Heart right ventricle (tissue), 16 donors: ENCODE measurements at regions not wholly inside any gene's neighbourhood (a gene's known extent, or its start where the extent isn't known, plus 50 kb on each side); places are given as distances from the start of the nearest gene placed in this dataset.

Experiments
- ATAC-seq, 8 donors: fragments of 200-7000 bp; cut with Tn5 transposase; one replicate each; pipeline ENCODE4 v1.9.1; 2020; ENCODE audit warnings: mild to moderate bottlenecking in 8 of 8, moderate library complexity in 8 of 8, moderate number of reproducible peaks in 1 of 8
- DNase-seq, 2 donors: peaks; one replicate each; pipeline ENCODE4 v3.0.0-alpha.2; 2020
- H3K27ac ChIP-seq, 10 donors: fragments of 200-600 bp; sonication (generic) in 2 of 10; one replicate each; pipeline versions ENCODE4 v1.5.0 to v1.8.0; 2020 to 2022; ENCODE audit warnings: mild to moderate bottlenecking in 3 of 10
- H3K27me3 ChIP-seq, 7 donors: fragments of 200-600 bp; one replicate each; pipeline ENCODE4 v1.8.0; 2021 to 2022; ENCODE audit warnings: mild to moderate bottlenecking in 2 of 7
- H3K36me3 ChIP-seq, 9 donors: fragments of 200-600 bp; sonication (generic) in 1 of 9; one replicate each; pipeline versions ENCODE4 v1.5.0 to v1.8.0; 2020 to 2022; ENCODE audit warnings: mild to moderate bottlenecking in 2 of 9
- H3K4me1 ChIP-seq, 9 donors: fragments of 200-600 bp; sonication (generic) in 1 of 9; one replicate each; pipeline versions ENCODE4 v1.5.0 to v1.8.0; 2020 to 2022; ENCODE audit warnings: mild to moderate bottlenecking in 4 of 9
- H3K4me3 ChIP-seq, 10 donors: fragments of 200-600 bp; sonication (generic) in 2 of 10; one replicate each; pipeline versions ENCODE4 v1.5.0 to v1.8.0; 2020 to 2022; ENCODE audit warnings: mild to moderate bottlenecking in 7 of 10, moderate library complexity in 2 of 10
- H3K9me3 ChIP-seq, 11 donors: fragments of 200-600 bp in 10 of 11; sonication (generic) in 2 of 11; one replicate each; pipeline versions ENCODE4 v1.5.0 to v1.8.0; 2013 to 2022; ENCODE audit warnings: mild to moderate bottlenecking in 2 of 11, control low read depth in 1 of 11, moderate library complexity in 1 of 11
- WGBS, 2 donors: extraction: QIAGEN DNeasy Blood & Tissue Kit; methylation state at CpG; one replicate each; pipeline ENCODE4 v1.1.7; 2013; ENCODE audit warnings: inconsistent platforms in 1 of 2; 5-methylcytosine and 5-hydroxymethylcytosine counted together
- intact Hi-C, 10 donors: fragments of 100-400 bp; cut with DNase I; formaldehyde crosslinking; loops; one replicate each; pipeline versions ENCODE4 v1.11.1 to v1.14.2; 2022
- TF ChIP-seq, protein P1 (sequence below), 9 donors: fragments of 200-600 bp; sonication (generic) in 2 of 9; IDR thresholded peaks; one replicate each; pipeline versions ENCODE4 v1.5.0 to v1.8.0; 2021 to 2022; ENCODE audit warnings: antibody characterized with exemption in 9 of 9, mild to moderate bottlenecking in 5 of 9, moderate library complexity in 1 of 9
- donor health status: Arrhythmogenic right ventricular cardiomyopathy.
- donor health status: ischemic (EF 13 %, LVEDD 7.1; RV severe dilation, severe dysfunction).
- donor health status: healthy with polysubstance abuse.
- donor health status: DM: no; HTN: yes; CAD: no.
- donor health status: DM: no; HTN: no; CAD: no.
- donor health status: ischemic (EF 25% LVEDD 6.9; RV normal size, moderate dysfunction).
- donor health status: ischemic (EF 25% LVEDD 5.7; RV mildly dilated, moderate dysfunction).
- donor health status: healthy.
- donor health status: DM: yes; HTN: yes; CAD: no.
- donor health status: Ischemic cardiomyopathy.
- donor health status: ischemic (EF 35%, LVEDD 5.7; RV mildly dilated, moderate dysfunction).
- donor health status: nonischemic (EF 11% LVEDD 7.7; RV severe dilation, severe dysfunction).
- donor health status: DM: yes; HTN: yes; CAD: no.
- donor health status: PGD.
- donor health status: ischemic (EF 29% LVEDD 5.4; RV normal size, mild dysfunction).
- donor health status: nonischemic (EF 23%, LVEDD 6.1; RV moderate dilation, normal function).

DNA sequence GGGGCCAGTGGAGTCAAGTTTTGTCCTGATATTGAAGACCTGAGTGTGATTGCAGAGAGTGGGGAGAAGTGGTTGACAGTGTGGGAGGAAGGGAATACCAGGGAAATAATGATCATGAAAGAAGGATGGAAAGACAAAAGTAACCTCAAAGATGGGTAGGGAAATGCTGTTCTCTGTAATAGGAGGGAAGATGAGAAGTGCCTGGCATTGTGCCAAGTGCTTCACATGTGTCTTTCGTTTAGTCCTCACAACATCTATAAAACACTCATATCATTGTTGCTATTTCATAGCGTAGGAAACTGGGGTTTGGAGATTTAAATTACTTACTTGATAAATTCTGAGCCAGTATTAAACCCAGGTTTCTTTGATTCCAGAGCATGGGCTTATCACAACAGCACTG is 472.3 kb downstream of the LRRC70 start:
- TF ChIP-seq, protein P1, sequence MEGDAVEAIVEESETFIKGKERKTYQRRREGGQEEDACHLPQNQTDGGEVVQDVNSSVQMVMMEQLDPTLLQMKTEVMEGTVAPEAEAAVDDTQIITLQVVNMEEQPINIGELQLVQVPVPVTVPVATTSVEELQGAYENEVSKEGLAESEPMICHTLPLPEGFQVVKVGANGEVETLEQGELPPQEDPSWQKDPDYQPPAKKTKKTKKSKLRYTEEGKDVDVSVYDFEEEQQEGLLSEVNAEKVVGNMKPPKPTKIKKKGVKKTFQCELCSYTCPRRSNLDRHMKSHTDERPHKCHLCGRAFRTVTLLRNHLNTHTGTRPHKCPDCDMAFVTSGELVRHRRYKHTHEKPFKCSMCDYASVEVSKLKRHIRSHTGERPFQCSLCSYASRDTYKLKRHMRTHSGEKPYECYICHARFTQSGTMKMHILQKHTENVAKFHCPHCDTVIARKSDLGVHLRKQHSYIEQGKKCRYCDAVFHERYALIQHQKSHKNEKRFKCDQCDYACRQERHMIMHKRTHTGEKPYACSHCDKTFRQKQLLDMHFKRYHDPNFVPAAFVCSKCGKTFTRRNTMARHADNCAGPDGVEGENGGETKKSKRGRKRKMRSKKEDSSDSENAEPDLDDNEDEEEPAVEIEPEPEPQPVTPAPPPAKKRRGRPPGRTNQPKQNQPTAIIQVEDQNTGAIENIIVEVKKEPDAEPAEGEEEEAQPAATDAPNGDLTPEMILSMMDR (IDR thresholded peaks at IDR 0.05) = no peak
- H3K9me3 ChIP-seq = no peaks in the 10 kb centered on the region
- H3K4me3 ChIP-seq = no peak overlapping the region
- no peaks in the 10 kb centered on the region for H3K36me3 ChIP-seq
- no peaks in the 10 kb centered on the region for H3K4me1 ChIP-seq
- 62 to 74% methylated on average over 2 of the region's 2 CpGs for whole genome bisulfite sequencing, 2 donors
- H3K27ac ChIP-seq = no peak overlapping the region
- intact Hi-C loops = no loop called here
- ATAC-seq (no peak), DNase-seq (no peak)
- no peaks in the 10 kb centered on the region for H3K27me3 ChIP-seq

DNA sequence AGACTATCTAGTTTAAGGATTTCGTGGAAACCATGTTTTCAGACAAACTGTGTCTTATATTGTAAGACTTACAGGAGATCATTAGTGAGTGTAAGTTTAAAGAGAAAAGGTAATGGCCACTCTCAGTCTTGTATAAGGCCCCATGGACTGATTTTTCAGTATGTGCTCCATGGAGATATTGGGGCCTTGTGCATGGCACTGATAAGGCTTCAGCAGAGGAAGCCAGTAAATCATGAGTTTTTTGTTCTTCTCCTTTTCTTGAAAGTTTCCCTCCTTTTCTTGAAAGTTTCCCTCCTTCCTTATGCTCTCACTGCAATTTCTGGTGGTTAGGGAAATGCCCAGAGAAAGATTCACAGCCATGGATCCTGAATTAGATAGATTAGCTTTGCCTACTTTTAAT is 471.3 kb downstream of the LRRC70 start:
- TF ChIP-seq, protein P1 (IDR thresholded peaks at IDR 0.05) = no peak
- intact Hi-C loops = no loop called here
- no peaks in the 10 kb centered on the region for H3K9me3 ChIP-seq
- WGBS, 2 donors = 86 to 89% methylated on average over 1 of the region's 1 CpG
- no peak for DNase-seq
- H3K36me3 ChIP-seq = no peaks in the 10 kb centered on the region
- no peaks in the 10 kb centered on the region for H3K27me3 ChIP-seq
- no peak overlapping the region for H3K4me3 ChIP-seq
- H3K27ac ChIP-seq = no peak overlapping the region
- no peak for ATAC-seq
- H3K4me1 ChIP-seq = no peaks in the 10 kb centered on the region

DNA sequence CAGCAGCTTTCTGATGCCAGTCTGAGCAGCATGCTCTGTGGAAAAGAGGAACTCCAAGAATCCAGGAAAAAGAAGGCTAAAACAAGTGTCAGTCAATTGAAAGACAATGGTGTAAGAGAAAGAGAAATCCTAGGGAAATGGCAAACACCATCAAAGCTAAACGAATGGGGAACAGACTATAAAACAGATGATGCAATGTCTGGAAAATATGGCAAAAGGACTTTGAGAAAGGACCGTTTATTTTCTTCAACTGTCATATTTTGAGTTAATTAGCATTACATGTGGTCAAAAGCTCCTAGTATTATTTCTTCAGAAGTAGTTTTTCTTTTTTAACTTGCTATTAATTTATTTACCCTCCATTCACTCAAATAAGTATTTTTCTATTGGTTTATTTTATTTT is 465.2 kb downstream of the LRRC70 start:
- Histone ChIP-seq H3K27ac (no peak overlapping the region), H3K4me1 (no peaks in the 10 kb centered on the region), H3K4me3 (no peak overlapping the region), H3K27me3 (no peaks in the 10 kb centered on the region), H3K9me3 (no peaks in the 10 kb centered on the region), H3K36me3 (no peaks in the 10 kb centered on the region)
- intact Hi-C loops = no loop called here
- TF ChIP-seq, protein P1 (IDR thresholded peaks at IDR 0.05) = no peak
- ATAC-seq (no peak), DNase-seq (no peak)
- 46 to 61% methylated on average over 2 of the region's 2 CpGs for WGBS, 2 donors

DNA sequence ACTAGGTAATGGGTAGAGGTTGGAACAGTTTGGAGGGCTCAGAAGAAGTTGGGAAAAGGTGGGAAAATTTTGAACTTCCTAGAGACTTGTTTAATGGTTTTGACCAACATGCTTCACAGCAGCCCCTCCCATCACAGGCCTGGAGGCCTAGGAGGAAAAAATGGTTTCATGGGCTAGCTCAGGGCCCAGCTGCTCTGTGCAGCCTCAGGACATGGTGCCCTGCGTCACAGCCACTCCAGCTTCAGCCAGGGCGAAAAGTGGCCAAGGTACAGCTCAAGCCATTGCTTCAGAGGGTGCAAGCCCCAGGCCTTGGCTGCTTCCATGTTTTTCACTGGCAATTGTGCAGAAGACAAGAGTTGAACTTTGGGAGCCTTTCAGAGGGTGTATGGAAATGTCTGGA is 453.7 kb downstream of the LRRC70 start:
- no peaks in the 10 kb centered on the region for H3K4me1 ChIP-seq
- no peak overlapping the region for H3K27ac ChIP-seq
- ATAC-seq (no peak), DNase-seq (no peak)
- TF ChIP-seq, protein P1 (IDR thresholded peaks at IDR 0.05) = no peak
- H3K36me3 ChIP-seq = no peaks in the 10 kb centered on the region
- H3K9me3 ChIP-seq = peaks cover 0 to 43% (median 10%) of the 10 kb centered on the region in 11 donors
- H3K4me3 ChIP-seq = no peak overlapping the region
- 71 to 78% methylated on average over 2 of the region's 2 CpGs for WGBS, 2 donors
- no peaks in the 10 kb centered on the region for H3K27me3 ChIP-seq
- intact Hi-C loops = no loop called here

DNA sequence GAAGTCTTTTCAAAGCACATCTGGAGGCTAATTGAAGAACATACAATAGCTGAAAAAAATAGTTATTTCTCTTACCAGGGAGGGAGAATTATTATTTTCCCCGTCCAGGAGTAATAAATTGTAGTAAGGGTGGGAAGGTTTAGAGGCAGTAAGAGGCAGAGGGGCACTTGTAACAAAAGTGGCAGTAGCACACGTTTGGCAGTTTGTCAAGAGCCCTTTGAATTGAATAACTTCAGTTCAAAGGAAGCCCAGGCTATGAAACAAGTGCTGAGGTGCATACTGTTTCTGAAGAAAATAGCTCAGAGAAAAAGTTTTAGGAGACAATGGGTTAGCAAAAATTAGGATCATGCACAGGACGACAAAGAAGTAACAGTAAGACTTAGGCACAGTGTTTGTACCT is 451.3 kb downstream of the LRRC70 start:
- TF ChIP-seq, protein P1 (IDR thresholded peaks at IDR 0.05) = no peak
- H3K36me3 ChIP-seq = no peaks in the 10 kb centered on the region
- H3K27ac ChIP-seq = no peak overlapping the region
- ATAC-seq = no peak
- no peaks in the 10 kb centered on the region for H3K27me3 ChIP-seq
- no peak overlapping the region for H3K4me3 ChIP-seq
- peaks cover 0 to 37% (median 10%) of the 10 kb centered on the region in 11 donors for H3K9me3 ChIP-seq
- WGBS, 2 donors = 30 to 34% methylated on average over 3 of the region's 3 CpGs
- intact Hi-C loops = no loop called here
- H3K4me1 ChIP-seq = no peaks in the 10 kb centered on the region
- DNase-seq = no peak
